H1 (cell line): ENCODE measurements at regions not wholly inside any gene's neighbourhood (a gene's known extent, or its start where the extent isn't known, plus 50 kb on each side); places are given as distances from the start of the nearest gene placed in this dataset.

Experiments used
- CTCF ChIA-PET: fragments of 300-600 bp; sonication (Branson Sonifier 250); formaldehyde crosslinking; loops from one replicate; lab custom pipeline; 2021; ENCODE audit not compliant: partially characterized antibody; lab: Charles Lee
- POLR2A ChIA-PET: fragments of 300-600 bp; sonication (Branson Sonifier 250); formaldehyde crosslinking; loops from one replicate; lab custom pipeline; 2021; ENCODE audit warnings: inconsistent platforms; ENCODE audit not compliant: partially characterized antibody; lab: Charles Lee
- DNase-seq, 2 experiments: peaks; one replicate each; pipeline versions ENCODE4 v3.0.0 to v3.0.0-alpha.2; 2010 to 2022; ENCODE audit warnings: low spot score in 2 of 2, low read depth in 1 of 2, mixed read lengths in 1 of 2
- FAIRE-seq: peaks from 2 replicates; lab custom pipeline; 2011; peaks lifted over from hg19 to GRCh38; lab: Jason Lieb, UNC
- H2AFZ ChIP-seq: 2 replicates; pipeline ENCODE4 v1.8.1; 2012; ENCODE audit warnings: low read length, inconsistent platforms
- H2AK5ac ChIP-seq: 2 replicates; pipeline ENCODE4 v1.6.1; 2013; ENCODE audit warnings: low read depth, low read length
- H2BK120ac ChIP-seq: replicated peaks from 2 replicates; pipeline ENCODE3; 2013; ENCODE audit warnings: low read depth, low read length, inconsistent platforms
- H2BK12ac ChIP-seq: 2 replicates; pipeline ENCODE4 v1.6.1; 2013; ENCODE audit warnings: low read depth, low read length
- H2BK15ac ChIP-seq: 2 replicates; pipeline ENCODE4 v1.6.1; 2013; ENCODE audit warnings: low read length
- H2BK20ac ChIP-seq: 2 replicates; pipeline ENCODE4 v1.6.1; 2013; ENCODE audit warnings: low read length
- H2BK5ac ChIP-seq: 2 replicates; pipeline ENCODE4 v1.6.1; 2013; ENCODE audit warnings: low read depth, low read length
- H3K14ac ChIP-seq: 2 replicates; pipeline ENCODE4 v1.6.1; 2013; ENCODE audit warnings: inconsistent platforms; ENCODE audit not compliant: insufficient read length
- H3K18ac ChIP-seq: 2 replicates; pipeline ENCODE4 v1.6.1; 2013; ENCODE audit warnings: low read length; ENCODE audit errors: extremely low read depth
- H3K23ac ChIP-seq: 2 replicates; pipeline ENCODE4 v1.6.1; 2013; ENCODE audit warnings: inconsistent platforms; ENCODE audit not compliant: insufficient read length
- H3K23me2 ChIP-seq: 2 replicates; pipeline ENCODE4 v1.6.1; 2013; ENCODE audit warnings: low read depth, low read length
- H3K27ac ChIP-seq: 2 replicates; pipeline ENCODE4 v1.6.1; 2011; ENCODE audit warnings: low read depth, low read length, inconsistent platforms
- H3K27me3 ChIP-seq, 4 experiments: replicated peaks in 1 of 4; 1 replicate in 1 of 4; 2 replicates in 3 of 4; pipeline versions ENCODE4 v1.6.1 to v1.8.1; 2011 to 2013; ENCODE audit warnings: low read length in 3 of 4, mild to moderate bottlenecking in 3 of 4, inconsistent platforms in 2 of 4, mixed read lengths in 2 of 4, moderate library complexity in 1 of 4; ENCODE audit not compliant: control insufficient read depth in 3 of 4, insufficient read depth in 3 of 4; ENCODE audit errors: extremely low read depth in 1 of 4
- H3K36me3 ChIP-seq, 4 experiments: 2 replicates each; pipeline versions ENCODE4 v1.6.1 to v1.8.1; 2011 to 2013; ENCODE audit warnings: mild to moderate bottlenecking in 4 of 4, low read length in 3 of 4, moderate library complexity in 2 of 4, control low read depth in 1 of 4, inconsistent platforms in 1 of 4; ENCODE audit not compliant: insufficient read depth in 4 of 4, control insufficient read depth in 2 of 4
- H3K4ac ChIP-seq: replicated peaks from 2 replicates; pipeline ENCODE3; 2013; ENCODE audit warnings: low read length, low read depth, mixed read lengths, inconsistent platforms; ENCODE audit not compliant: insufficient read length
- H3K4me1 ChIP-seq, 4 experiments: replicated peaks in 1 of 4; 1 replicate in 1 of 4; 2 replicates in 3 of 4; pipeline versions ENCODE4 v1.6.1 to v1.8.1; 2011 to 2013; ENCODE audit warnings: low read length in 3 of 4, inconsistent platforms in 2 of 4, mixed read lengths in 1 of 4; ENCODE audit not compliant: insufficient read depth in 4 of 4, control insufficient read depth in 3 of 4
- H3K4me2 ChIP-seq, 2 experiments: 2 replicates each; pipeline versions ENCODE4 v1.6.1 to v1.8.1; 2011 to 2013; ENCODE audit warnings: low read depth in 2 of 2, low read length in 2 of 2, control low read depth in 1 of 2, inconsistent platforms in 1 of 2, mild to moderate bottlenecking in 1 of 2; ENCODE audit not compliant: insufficient read depth in 1 of 2
- H3K4me3 ChIP-seq, 4 experiments: fragments of 200-600, 300-600 bp in 1 of 4; sonication (generic), shearing (Covaris generic), sonication (Bioruptor Twin) in 1 of 4; 2 replicates each; pipeline versions ENCODE4 v1.5.1 to v1.8.1; 2011 to 2016; ENCODE audit warnings: low read length in 4 of 4, low read depth in 3 of 4, control low read depth in 2 of 4, inconsistent platforms in 2 of 4, mild to moderate bottlenecking in 2 of 4, mixed read lengths in 1 of 4, moderate library complexity in 1 of 4; ENCODE audit not compliant: insufficient read depth in 2 of 4; ENCODE audit errors: extremely low read depth in 1 of 4
- H3K56ac ChIP-seq: replicated peaks from 2 replicates; pipeline ENCODE3; 2013; ENCODE audit warnings: low read depth, mild to moderate bottlenecking, mixed read lengths, low read length, inconsistent platforms; ENCODE audit not compliant: insufficient read length
- H3K79me1 ChIP-seq: 2 replicates; pipeline ENCODE4 v1.6.1; 2013; ENCODE audit warnings: low read depth, low read length, control low read depth
- H3K79me2 ChIP-seq, 2 experiments: 2 replicates each; pipeline versions ENCODE4 v1.6.1 to v1.8.1; 2012 to 2013; ENCODE audit warnings: low read length in 2 of 2, mild to moderate bottlenecking in 2 of 2, inconsistent platforms in 1 of 2; ENCODE audit not compliant: insufficient read depth in 2 of 2, control insufficient read depth in 1 of 2
- H3K9ac ChIP-seq, 4 experiments: replicated peaks in 1 of 4; 1 replicate in 1 of 4; 2 replicates in 3 of 4; pipeline versions ENCODE4 v1.6.1 to v1.8.1; 2011 to 2013; ENCODE audit warnings: low read depth in 3 of 4, low read length in 3 of 4, control low read depth in 2 of 4, mild to moderate bottlenecking in 2 of 4, moderate library complexity in 2 of 4, inconsistent platforms in 1 of 4; ENCODE audit errors: extremely low read depth in 1 of 4
- H3K9me3 ChIP-seq, 2 experiments: 2 replicates each; pipeline versions ENCODE4 v1.6.1 to v1.8.1; 2012 to 2013; ENCODE audit warnings: mild to moderate bottlenecking in 2 of 2, moderate library complexity in 2 of 2, control low read depth in 1 of 2, inconsistent platforms in 1 of 2, low read depth in 1 of 2, low read length in 1 of 2, mixed read lengths in 1 of 2; ENCODE audit not compliant: insufficient read depth in 2 of 2
- H4K20me1 ChIP-seq, 2 experiments: replicated peaks in 1 of 2; 2 replicates each; pipeline versions ENCODE3 to v1.8.1; 2011 to 2013; ENCODE audit warnings: inconsistent platforms in 2 of 2, low read length in 2 of 2, mild to moderate bottlenecking in 1 of 2; ENCODE audit not compliant: insufficient read depth in 2 of 2, control insufficient read depth in 1 of 2
- H4K5ac ChIP-seq: 2 replicates; pipeline ENCODE4 v1.6.1; 2013; ENCODE audit warnings: low read length, low read depth, mixed read lengths, inconsistent platforms; ENCODE audit not compliant: insufficient read length
- H4K8ac ChIP-seq: 2 replicates; pipeline ENCODE4 v1.8.0; 2013; ENCODE audit warnings: mild to moderate bottlenecking, moderate library complexity, low read length, inconsistent platforms; ENCODE audit not compliant: insufficient read depth; ENCODE audit errors: extremely low read depth
- H4K91ac ChIP-seq: replicated peaks from 2 replicates; pipeline ENCODE3; 2013; ENCODE audit warnings: low read length, mixed read lengths, inconsistent platforms; ENCODE audit not compliant: insufficient read length
- CREB1 ChIP-seq: IDR thresholded peaks from 2 replicates; pipeline ENCODE4 v1.6.1; 2012; ENCODE audit warnings: inconsistent platforms
- MAFK ChIP-seq: IDR thresholded peaks from 2 replicates; pipeline ENCODE4 v1.6.1; 2012; ENCODE audit warnings: low read depth, mild to moderate bottlenecking, improper control_type of control experiment, low read length

DNA sequence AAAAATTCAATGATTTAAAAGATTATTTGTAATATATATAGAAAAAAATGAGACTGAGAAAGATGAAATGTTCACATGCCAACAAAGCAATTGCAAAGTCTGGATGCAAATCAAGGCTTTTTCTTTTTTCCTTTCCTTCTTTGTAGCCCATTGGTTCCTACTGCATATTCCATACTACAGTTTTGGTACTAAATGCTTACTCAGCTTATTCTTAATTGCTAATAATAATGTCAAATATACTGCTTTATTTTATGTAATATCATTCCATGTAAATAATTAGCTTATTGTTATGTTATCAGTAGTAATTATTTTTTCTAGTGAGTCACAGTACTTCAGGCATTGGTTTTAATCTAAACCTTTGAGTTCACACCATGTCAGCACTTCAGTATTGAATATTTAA, 407.4 kb upstream of the LRRTM1 start:
- H2AFZ ChIP-seq, result no peak overlapping the region
- no peak overlapping the region for H4K91ac ChIP-seq
- H3K9ac ChIP-seq, result no peak overlapping the region
- TF ChIP-seq CREB1 (no peak), MAFK (peak; percentile 79)
- no peaks in the 10 kb centered on the region for H3K9me3 ChIP-seq
- H2BK120ac ChIP-seq, result no peak overlapping the region
- ChIA-PET CTCF (no interaction called here), POLR2A (no interaction called here)
- H3K79me2 ChIP-seq, result no peaks in the 10 kb centered on the region
- no peak overlapping the region for H3K56ac ChIP-seq
- H2BK20ac ChIP-seq, result no peak overlapping the region
- no peak overlapping the region for H3K4me2 ChIP-seq
- no peak overlapping the region for H3K27ac ChIP-seq
- H3K4me3 ChIP-seq, result no peak overlapping the region
- no peaks in the 10 kb centered on the region for H3K23me2 ChIP-seq
- DNase-seq (no peak), FAIRE-seq (no peak)
- H3K36me3 ChIP-seq, result no peaks in the 10 kb centered on the region
- no peaks in the 10 kb centered on the region for H3K79me1 ChIP-seq
- no peaks in the 10 kb centered on the region for H4K20me1 ChIP-seq
- no peak overlapping the region for H4K8ac ChIP-seq
- H2BK15ac ChIP-seq, result no peak overlapping the region
- H2BK12ac ChIP-seq, result no peak overlapping the region
- no peak overlapping the region for H3K18ac ChIP-seq
- no peak overlapping the region for H3K14ac ChIP-seq
- no peak overlapping the region for H3K23ac ChIP-seq
- no peak overlapping the region for H2AK5ac ChIP-seq
- H3K4me1 ChIP-seq, result no peaks in the 10 kb centered on the region
- no peak overlapping the region for H3K4ac ChIP-seq
- no peak overlapping the region for H4K5ac ChIP-seq
- no peak overlapping the region for H2BK5ac ChIP-seq
- H3K27me3 ChIP-seq, result no peaks in the 10 kb centered on the region
